ENCODE measurements at regions not wholly inside any gene's neighbourhood (a gene's known extent, or its start where the extent isn't known, plus 50 kb on each side); places are given as distances from the start of the nearest gene placed in this dataset.
"Not testable (repeated sequence)": the region's sequence is repeated elsewhere in the genome, so short reads cannot be mapped to it uniquely, and the experiment has no call there.

DNA sequence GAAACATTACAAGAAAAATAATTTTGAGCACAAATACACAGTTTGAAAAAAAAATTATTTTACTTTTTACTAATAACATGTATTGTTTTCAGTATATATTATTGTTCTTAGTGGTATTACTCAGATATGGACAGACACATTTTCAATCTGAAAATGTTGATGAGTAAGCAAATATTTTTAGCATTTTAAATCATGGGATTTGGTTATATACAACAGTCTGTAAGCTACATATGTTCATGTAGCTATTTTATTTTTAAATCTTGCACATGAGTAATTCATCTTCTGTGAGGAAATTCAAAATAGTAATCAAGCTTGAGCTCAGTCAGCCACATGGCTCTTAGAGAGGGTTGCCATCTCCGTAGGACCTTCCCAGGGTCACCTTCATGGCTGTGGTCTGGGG lies 471.9 kb downstream of the QKI start:
- H3K4me3 ChIP-seq (ENCODE audit: low read length) = no peak overlapping the region
- TF ChIP-seq ZNF274 (IDR thresholded peaks at IDR 0.05; ENCODE audit: low read depth, low read length) = no peak

DNA sequence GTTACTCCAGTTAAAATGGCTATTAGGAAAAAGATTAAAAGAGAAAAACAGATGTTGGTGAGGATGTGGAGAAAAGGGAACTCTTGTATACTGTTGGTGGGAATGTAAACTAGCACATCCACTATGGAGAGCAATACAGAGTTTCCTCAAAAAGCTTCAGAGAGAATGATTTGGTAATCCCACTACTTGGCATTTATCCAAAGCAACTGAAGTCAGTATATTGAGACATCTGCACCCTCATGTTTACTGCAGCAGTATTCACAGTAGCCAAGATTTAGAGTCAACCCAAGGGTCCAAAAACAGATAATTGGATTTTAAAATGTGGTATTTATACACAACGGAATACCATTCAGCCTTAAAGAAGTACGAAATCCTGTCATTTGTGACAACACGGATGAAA lies 469.5 kb downstream of the QKI start:
- TF ChIP-seq ZNF274 (IDR thresholded peaks at IDR 0.05; ENCODE audit: low read depth, low read length) = no peak
- H3K4me3 ChIP-seq (ENCODE audit: low read length) = no peak overlapping the region

- TF ChIP-seq ZNF274 (IDR thresholded peaks at IDR 0.05; ENCODE audit: low read depth, low read length) = no peak
- H3K4me3 ChIP-seq (ENCODE audit: low read length) = no peak overlapping the region
These were observed 464.2 kb downstream of the QKI start for GRCh38 chr6:163878698-163879097.

- TF ChIP-seq ZNF274 (IDR thresholded peaks at IDR 0.05; ENCODE audit: low read depth, low read length) = no peak
- no peak overlapping the region for H3K4me3 ChIP-seq (ENCODE audit: low read length)
These were observed 463.5 kb downstream of the QKI start for GRCh38 chr6:163877877-163878639.

GRCh38 chr6:163876391-163876790 lies 461.9 kb downstream of the QKI start:
- no peak for TF ChIP-seq ZNF274 (IDR thresholded peaks at IDR 0.05; ENCODE audit: low read depth, low read length)
- no peak overlapping the region for H3K4me3 ChIP-seq (ENCODE audit: low read length)

DNA sequence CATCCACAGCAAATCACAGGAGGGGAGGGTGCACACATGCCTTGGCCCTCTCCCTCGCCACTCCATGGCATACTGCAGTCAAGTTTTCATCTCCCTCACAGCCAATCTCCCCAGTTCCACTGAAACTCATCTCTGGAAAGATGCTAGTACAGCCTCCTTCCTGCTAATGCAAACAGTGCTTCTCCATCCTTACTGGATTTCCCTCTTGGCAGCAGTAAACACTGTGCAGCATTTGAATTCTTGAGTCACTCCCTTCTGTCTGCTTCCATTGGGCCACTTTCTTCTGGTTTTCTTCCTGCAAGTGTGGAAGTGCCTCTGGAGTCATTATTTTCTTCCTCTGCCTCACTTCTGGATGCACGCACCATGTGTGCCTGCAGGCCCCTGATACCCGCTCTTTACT lies 460.3 kb downstream of the QKI start:
- no peak for TF ChIP-seq ZNF274 (IDR thresholded peaks at IDR 0.05; ENCODE audit: low read depth, low read length)

GRCh38 chr6:163872335-163872734 lies 457.8 kb downstream of the QKI start:
- TF ChIP-seq ZNF274 (IDR thresholded peaks at IDR 0.05; ENCODE audit: low read depth, low read length) = no peak
- H3K4me3 ChIP-seq (ENCODE audit: low read length) = no peak overlapping the region

More for the DNA sequence above, 460.3 kb downstream of the QKI start:
- no peak overlapping the region for H3K4me3 ChIP-seq (ENCODE audit: low read length)

- H3K4me3 ChIP-seq (ENCODE audit: low read length) = no peak overlapping the region
- TF ChIP-seq ZNF274 (IDR thresholded peaks at IDR 0.05; ENCODE audit: low read depth, low read length) = no peak
These were observed 457.1 kb downstream of the QKI start for GRCh38 chr6:163871616-163872015.

- no peak for TF ChIP-seq ZNF274 (IDR thresholded peaks at IDR 0.05; ENCODE audit: low read depth, low read length)
- no peak overlapping the region for H3K4me3 ChIP-seq (ENCODE audit: low read length)
These were observed 453.2 kb downstream of the QKI start for GRCh38 chr6:163867518-163868292.

DNA sequence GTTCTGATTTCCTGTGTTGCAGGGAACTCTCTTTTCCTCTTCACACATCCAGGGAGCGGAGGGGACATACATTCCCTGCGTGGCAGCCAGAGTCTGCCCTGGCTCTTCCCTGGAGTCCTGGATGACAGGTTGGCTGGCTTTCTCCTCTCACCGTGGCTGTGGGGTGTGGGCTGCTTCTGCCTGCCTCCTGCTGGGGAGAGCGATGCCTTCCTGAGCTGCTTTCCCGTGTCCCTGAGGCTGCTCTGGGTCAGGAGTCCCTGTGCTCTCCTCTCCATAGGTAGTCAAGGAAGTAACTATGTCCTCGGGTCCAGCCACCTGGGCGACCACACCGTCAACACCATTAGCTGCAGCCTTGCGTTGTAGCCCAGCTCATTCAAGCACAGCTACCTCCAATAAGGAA lies 451.7 kb downstream of the QKI start:
- TF ChIP-seq ZNF274 (IDR thresholded peaks at IDR 0.05; ENCODE audit: low read depth, low read length) = no peak
- no peak overlapping the region for H3K4me3 ChIP-seq (ENCODE audit: low read length)

- no peak for TF ChIP-seq ZNF274 (IDR thresholded peaks at IDR 0.05; ENCODE audit: low read depth, low read length)
- H3K4me3 ChIP-seq (ENCODE audit: low read length) = no peak overlapping the region
These were observed 449.0 kb downstream of the QKI start for GRCh38 chr6:163863565-163863964.

- no peak overlapping the region for H3K4me3 ChIP-seq (ENCODE audit: low read length)
- no peak for TF ChIP-seq ZNF274 (IDR thresholded peaks at IDR 0.05; ENCODE audit: low read depth, low read length)
These were observed 448.2 kb downstream of the QKI start for GRCh38 chr6:163862701-163863100.

DNA sequence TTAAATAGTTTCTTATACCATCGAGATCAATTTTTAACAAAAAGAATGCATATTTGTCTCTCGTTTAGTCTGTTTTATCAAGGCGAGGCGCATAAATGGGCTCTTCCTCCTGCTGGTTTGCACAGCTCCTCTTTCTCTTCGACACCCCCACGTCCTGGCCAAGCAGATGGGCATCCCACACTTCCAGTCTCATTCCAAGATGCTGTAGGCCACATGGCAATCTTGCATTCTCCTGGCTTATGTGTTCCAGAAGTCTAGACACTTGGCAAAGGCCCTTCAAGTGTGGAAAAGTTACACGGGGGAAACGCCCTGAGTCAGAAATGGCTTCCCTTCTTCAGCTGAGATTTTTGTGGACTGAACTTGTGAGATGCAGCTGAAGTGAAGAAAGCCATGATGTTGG lies 447.1 kb downstream of the QKI start:
- TF ChIP-seq ZNF274 (IDR thresholded peaks at IDR 0.05; ENCODE audit: low read depth, low read length) = no peak

DNA sequence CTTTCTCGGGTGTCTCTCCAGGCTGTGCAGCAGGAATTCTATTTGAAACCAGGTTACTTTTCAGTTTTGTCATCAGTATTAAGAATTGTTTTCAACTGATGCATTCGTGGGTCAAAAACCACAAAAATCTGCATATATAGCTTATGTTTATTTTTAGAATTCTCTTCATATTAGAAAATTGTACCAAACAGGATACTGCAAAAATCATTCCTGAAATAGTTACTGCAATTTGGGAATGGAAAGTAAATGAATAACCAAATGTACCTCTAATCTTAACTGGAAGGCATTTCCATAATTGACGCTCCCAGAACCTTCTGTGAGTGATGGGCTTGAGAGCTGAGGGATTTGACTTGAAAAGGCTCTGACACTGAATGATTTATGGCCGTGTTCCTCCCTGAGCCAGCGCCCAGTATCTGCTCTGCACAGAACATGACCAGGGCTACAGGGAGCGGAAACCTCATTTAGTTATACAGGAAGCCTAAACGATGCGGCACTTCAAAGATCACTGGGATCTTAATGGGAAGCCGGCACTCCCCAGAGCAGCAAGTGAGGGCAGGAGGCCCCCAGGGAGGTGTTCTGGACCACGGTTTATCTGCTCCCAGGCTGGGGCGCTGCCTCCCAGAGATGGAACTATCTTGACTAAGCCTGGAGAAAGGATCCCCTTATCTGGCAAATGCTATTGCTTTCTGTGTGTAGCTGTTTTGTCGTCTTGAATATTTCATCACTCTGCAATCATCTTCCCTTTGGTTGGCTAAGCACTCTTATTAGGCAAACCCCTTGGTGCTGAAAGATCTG lies 446.0 kb downstream of the QKI start:
- TF ChIP-seq ZNF274 (IDR thresholded peaks at IDR 0.05; ENCODE audit: low read depth, low read length) = no peak
- no peak overlapping the region for H3K4me3 ChIP-seq (ENCODE audit: low read length)

More for the DNA sequence above, 447.1 kb downstream of the QKI start:
- no peak overlapping the region for H3K4me3 ChIP-seq (ENCODE audit: low read length)

GRCh38 chr6:163858870-163859269 lies 444.4 kb downstream of the QKI start:
- not testable (repeated sequence) for H3K4me3 ChIP-seq (ENCODE audit: low read length)
